ENCODE measurements at regions not wholly inside any gene's neighbourhood (a gene's known extent, or its start where the extent isn't known, plus 50 kb on each side); places are given as distances from the start of the nearest gene placed in this dataset.
"Not testable (repeated sequence)": the region's sequence is repeated elsewhere in the genome, so short reads cannot be mapped to it uniquely, and the experiment has no call there.

DNA sequence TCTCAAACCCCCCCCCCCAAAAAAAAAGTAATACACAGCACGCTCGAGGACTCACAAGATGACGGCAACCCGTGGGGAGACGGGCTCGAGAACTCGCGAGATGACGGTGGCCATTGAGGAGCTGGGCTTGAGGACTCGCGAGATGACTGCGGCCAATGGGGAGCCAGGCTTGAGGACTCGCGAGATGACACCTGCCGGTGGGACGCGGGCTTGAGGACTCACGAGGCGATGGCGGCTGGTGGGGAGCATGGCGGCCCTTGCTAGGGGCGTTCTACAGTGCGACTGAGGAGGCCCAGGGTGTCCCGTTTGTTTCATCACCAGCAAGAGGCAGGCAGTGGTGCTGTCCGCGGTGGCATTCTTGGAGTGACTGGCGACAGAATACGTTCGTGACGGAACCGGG lies 172.4 kb upstream of the MAGEB16 start:
- no peak for DNase-seq

DNA sequence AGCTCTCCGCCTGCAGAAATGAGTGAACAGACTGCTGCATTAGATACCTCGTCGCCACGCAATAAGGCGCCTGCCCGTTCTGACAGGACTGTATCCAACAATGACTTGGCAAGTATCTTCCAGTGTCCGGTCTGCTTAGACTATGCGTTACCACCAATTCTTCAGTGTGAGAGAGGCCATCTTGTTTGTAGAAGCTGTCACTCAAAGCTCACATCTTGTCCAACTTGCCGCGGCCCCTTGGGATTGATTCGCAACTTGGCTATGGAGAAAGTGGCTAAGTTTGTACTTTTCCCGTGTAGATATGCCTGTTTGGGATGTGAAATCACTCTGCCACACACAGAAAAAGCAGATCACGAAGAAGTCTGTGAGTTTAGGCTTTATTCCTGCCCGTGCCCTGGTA lies 172.0 kb upstream of the MAGEB16 start:
- no peak for DNase-seq

DNA sequence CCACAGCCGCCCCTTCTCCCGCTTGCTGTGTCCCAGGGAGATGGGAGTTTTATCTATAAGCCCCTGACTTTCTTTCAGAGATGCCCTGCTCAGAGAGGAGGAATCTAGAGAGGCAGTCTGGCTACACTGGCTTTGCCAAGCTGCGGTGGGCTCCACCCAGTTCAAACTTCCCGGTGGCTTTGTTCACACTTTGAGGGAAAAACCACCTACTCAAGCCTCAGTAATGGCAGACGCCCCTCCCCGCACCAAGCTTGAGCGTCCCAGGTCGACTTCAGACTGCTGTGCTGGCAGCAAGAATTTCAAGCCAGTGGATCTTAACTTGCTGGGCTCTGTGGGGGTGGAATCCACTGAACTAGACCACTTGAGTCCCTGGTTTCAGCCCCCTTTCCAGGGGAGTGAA lies 162.2 kb upstream of the MAGEB16 start:
- not testable (repeated sequence) for DNase-seq

DNA sequence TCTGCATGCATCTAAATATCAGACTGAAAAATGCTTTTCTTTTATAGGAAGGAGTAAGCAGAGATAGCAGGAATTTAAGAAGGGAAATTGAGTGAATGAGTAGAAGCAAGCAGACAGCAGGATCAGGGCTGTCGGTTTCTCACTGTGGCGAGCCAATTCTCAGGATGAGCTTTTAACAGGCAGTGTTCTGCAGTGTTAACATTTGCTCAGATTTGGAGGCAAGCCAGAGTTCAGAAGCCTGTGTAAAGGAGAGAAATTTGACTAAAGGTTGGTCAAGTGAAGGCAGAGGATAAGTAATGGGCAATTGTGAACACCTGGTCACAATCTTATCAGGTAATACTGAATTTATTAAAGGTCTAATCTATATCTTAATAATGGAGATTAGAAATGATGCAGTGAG lies 133.3 kb upstream of the MAGEB16 start:
- no peak for DNase-seq

DNA sequence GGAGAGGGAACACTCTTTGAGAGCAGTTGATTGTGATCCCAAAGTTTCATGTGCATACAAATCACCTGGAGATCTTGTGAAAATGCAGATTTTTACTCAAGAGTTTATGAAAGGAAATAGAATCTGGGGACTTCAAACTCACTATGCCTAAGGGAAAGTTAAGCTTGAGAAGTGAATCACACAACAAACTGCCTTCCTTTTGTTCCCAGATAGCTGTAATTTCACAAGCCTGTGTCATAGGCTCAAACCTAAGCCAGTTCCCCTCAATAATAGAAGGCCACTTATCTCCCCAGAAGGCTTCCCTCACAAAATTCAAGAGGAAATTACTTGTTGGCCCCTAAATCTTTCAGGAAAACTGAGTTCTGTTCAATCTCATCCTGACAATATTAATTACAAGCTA lies 132.8 kb upstream of the MAGEB16 start:
- DNase-seq: no peak

DNA sequence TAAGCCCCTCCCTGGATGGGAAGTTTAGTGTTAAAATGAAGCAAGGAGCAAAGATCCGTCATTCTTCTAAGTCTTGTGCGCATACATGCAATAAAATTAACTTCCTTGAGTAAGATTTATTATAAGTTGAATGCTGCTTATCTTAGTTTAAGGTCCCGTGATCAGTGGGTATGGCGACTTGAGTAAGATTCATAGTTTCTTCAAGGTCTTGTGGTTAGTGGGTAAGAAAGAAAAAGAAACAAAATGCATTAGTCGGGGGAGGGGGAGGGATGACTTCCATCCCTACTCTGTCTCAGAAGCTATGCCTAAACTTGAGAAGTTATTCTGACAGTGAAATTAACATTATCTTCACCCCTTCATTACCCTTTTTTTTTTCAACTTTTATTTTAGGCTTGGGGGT lies 127.3 kb upstream of the MAGEB16 start:
- no peak for DNase-seq

DNA sequence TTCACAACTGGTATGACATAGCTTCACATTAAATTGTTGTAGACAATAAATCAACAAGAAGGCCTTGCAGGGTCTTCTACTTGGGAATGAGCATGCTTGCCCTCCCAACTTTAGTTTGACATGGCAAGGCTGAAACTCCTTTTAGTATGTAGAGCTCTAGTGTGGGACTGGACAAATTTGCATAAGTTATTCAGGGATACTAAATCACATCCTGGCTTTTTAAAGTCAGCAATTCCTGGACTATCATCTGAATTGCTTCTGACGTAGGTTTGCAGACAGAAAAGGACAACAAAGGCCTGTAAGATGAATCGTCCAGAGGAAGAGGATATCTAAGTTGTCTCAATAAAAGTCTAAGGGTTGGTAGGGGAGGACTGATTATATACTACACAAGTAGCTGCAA lies 123.0 kb upstream of the MAGEB16 start:
- no peak for DNase-seq

DNA sequence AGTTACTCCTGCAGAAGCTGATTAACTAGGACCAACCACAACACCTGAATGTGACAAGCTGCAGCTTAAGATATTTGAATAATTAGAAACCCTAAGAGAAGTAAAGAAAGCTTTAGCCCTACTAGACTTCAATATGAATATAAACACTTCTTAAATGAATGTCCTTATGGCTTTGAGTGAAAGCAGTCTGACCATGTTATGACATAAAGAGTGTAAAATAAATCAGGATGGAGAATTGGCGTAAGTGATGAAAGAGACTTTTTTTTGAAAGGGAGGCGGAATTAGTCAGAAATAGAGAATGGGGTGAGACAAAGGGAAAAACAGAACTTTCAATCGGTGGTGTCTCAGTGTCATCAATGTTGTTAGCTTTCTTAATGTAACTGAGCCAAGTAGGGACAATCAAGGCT lies 117.2 kb upstream of the MAGEB16 start:
- no peak for DNase-seq

DNA sequence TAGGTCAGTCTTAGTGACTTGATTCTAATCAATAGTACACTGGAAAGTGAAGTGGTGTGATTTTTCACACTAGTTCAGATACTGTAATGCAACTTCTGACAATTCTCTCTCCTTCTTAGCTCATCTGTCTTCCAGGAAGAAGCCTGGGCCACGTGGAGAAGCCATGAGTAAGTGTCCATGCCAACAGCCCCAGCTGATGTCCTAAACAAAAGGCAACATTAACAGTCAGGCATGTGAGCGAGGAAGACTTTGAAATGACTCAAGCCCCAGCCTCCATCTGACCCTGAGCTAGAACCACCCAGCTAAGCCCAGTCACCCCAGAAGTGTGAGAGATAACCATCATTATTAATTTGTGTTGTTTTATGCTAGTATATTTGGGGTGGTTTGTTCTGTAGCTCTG lies 115.7 kb upstream of the MAGEB16 start:
- no peak for DNase-seq

DNA sequence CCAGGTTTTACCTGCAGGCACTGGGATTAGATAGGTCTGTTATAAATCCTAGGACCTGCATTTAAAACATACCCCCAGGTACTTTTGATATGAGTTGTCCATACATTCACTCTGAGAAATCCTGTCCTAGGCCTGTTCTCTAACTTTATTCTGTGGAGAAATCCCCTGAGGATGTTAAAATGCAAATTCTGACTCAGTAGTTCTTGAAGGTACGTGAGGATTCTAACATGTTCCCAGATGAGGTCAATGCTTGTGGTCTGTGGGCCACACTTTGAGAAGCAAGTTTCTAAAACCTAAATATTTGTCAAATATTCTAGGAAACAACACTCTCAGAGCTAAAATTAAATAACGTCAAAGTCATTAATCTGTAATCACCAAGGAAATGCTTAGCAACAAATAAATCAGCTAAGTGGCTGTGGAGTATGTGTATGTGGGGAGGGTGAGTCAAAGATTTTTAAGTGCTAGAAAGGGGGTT lies 101.3 kb upstream of the MAGEB16 start:
- no peak for DNase-seq

DNA sequence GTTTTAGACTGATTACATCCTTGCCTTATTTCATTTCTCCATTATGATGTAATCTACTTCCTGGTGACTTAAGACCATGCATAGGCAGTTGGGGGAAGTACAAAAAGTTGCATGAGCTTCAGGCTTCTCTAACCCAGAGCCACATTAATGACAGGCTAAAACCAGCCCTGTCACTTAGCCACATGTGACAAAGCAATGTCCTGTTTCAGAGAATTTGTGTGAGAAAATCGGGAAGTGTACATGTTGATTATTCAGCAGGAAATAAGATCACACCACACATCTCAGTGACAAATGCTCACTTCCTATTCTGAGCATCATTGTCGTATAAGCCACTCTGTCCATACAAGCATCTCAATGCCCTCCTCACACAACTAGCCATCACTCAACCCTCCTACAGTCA lies 98.5 kb upstream of the MAGEB16 start:
- no peak for DNase-seq

DNA sequence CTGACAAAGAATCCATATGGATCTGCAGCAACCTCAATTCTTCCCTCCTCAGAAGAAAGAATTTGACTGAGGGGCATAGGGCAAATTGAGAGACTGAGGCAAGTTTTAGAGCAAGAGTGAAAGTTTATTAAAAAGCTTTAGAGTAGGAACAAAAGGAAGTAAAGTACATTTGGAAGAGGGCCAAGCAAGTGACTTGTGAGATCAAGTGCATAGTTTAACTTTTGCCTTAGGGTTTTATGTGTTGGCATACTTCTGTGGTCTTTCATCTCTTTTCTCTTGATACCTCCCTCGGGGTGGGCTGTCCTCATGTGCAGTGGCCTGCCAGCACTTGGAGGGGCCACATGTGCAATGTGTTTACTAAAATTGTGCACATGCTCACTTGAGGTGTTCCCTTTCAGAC lies 98.0 kb upstream of the MAGEB16 start:
- DNase-seq: no peak

DNA sequence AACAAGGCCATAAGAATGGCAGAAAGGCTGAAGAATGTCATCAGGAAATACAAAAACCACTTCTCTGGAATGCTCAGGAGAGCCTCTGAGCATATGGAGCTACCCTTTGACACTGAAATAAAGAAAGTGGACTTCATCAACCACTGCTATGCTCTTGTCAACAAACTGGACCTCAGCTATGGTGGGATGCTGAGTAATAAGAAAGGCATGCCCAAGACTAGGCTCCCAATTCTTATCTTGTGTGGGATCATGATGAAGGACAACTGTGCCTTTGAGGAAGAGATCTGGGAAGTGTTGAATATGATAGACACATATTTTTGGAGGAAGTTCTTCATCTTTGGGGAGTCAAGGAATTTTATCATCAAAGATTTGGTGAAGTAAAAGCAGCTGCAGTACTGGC lies 86.9 kb upstream of the MAGEB16 start:
- DNase-seq: peak; percentile 8

DNA sequence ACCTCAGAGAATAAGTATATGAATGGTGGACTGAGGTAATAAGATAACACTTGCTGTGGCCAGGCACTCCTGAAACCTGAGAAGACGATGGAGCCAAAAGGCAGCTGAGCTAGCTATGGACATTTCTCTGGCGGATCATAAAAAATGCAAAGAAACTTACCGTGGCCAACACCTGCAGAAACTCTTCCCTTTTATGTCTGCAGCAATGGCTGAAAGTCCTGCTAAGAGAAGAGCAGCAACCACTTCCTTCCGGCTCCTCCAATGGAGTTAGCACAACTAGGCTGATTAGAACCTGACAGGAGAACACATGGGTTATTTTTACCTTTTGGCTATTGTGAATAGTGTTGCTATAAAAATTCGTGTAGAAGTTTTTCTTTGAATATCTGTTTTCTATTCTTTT lies 76.0 kb upstream of the MAGEB16 start:
- no peak for DNase-seq

DNA sequence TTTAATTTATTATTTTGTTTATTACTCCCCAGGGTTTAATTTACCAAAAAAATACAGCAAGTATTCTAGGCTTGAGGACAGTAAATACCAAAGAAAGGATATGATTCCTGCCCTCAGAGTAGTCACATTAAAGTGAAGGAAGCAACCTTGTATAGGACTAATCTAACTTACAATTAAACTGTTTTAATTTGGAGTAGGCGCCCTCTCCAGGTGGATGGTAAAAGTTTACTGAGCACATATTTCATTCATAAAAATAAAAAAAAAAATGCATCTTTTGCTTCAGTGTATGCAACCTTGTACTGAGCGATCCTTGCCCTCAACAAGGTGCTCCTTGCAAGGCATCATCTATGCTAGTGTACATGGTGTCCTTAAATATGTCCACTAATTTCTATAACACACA lies 72.0 kb upstream of the MAGEB16 start:
- DNase-seq: peak; percentile 0

DNA sequence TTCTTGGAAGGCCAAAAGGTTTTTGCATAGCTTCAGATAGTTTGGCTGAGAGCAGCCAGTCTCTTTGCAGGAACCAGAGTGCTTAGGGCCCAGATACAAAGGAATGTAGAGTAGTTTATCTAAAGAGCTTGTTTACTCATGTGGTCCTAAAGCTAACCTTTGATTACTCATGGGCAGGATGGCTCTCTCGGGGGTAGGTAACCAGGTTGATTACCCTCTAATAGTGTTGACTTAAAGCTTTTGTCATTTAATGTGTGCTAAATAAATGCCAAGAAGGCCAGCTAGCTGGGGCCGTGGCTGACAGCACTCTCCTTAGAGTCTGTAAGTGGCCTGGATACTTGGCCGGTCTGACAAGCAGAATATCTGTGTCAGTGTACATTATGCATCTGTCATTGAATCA lies 69.7 kb upstream of the MAGEB16 start:
- DNase-seq: no peak

DNA sequence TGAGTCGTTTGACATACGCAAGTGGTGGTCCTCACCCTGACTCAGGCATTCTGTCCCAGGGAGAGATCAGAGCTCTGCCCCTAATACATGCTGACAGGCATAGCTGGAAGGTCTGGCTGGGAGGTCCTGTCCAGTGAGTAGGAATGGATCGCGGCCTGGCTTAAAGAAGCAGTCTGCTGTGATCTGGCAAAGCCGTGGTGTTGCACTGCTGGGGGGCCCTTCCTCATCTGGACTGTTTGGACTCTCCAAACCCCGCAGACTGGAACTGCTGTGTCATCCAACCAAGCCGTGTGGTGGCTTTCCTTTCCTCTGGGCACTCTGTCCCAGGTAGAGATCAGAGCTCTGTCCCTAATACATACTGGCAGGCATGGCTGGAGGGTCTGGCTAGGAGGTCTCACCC lies 64.3 kb upstream of the MAGEB16 start:
- DNase-seq: no peak

DNA sequence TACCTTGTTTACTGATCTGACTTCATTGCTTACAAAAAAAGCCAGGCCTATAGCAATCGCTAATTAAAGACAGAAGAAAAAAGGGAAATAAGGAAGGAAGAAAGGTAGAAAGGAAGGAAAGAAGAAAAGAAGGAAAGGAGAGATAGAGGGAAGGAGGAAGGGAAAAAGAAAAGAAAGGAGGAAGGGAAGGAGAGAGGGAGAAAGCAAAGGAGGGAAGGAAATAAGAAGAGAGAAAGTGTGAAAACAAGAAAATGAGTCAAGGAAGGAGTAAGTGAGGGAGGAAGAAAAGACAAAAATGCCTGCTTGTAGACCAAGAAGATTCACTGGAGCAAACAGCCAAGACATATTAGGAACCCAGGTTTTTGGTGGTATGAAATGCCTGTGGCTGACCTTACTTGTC lies 57.0 kb upstream of the MAGEB16 start:
- DNase-seq: no peak

DNA sequence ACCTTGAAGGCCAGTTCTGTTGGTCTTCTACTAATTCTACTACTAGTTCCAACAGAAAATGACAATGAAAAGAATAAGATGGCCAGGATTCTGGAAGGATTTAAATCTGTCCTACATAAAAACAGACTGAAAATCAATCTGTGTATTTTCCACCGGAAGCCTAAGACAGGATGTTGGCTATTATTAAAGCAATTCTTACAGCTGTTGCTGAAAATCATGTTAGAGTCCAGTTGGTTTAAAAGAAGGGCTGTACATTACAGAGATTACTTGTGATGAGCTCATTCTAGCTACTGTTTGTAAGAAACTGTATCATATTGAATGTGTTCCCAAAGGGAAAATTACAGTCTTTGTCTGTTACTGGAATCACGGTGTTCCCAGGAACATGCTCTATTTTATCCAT lies 54.8 kb upstream of the MAGEB16 start:
- no peak for DNase-seq

Measured in EL (cell line).